Neural cell (in vitro differentiated cells): ENCODE measurements at regions not wholly inside any gene's neighbourhood (a gene's known extent, or its start where the extent isn't known, plus 50 kb on each side); places are given as distances from the start of the nearest gene placed in this dataset.

Source experiments
- EZH2 ChIP-seq: fragments of 200-600, 300-800 bp; shearing (Covaris generic), sonication (generic); IDR thresholded peaks from 2 replicates; pipeline ENCODE4 v1.6.1; 2014; ENCODE audit warnings: antibody characterized with exemption, low read length, borderline replicate concordance, mild to moderate bottlenecking; ENCODE audit not compliant: insufficient read depth, poor library complexity, severe bottlenecking
- POLR2AphosphoS5 ChIP-seq: IDR thresholded peaks from 2 replicates; pipeline ENCODE4 v1.6.1; 2012

DNA sequence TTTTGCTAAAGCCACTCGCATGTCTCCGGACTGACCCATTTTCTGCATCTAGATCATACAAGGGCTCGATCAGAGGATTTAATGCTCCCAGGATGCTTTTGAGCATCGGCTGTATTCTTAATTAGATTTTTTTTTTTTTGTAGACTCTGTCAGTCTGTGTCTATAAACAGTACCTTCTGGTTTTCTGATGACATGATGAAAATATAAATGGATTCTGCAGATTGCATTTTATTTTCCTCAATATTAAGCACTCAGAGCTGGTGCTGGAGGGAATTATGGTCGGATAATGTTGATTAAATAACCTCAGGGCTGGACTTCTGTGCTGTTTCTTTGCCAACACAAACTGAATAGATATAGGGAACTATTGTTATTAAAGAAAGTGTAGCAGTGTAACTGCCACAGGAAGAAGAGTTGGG lies 57.1 kb upstream of the LIMCH1 start:
- TF ChIP-seq EZH2 (no peak), POLR2AphosphoS5 (no peak)
